Iris pigment epithelial cell (primary cell): ENCODE measurements at regions not wholly inside any gene's neighbourhood (a gene's known extent, or its start where the extent isn't known, plus 50 kb on each side); places are given as distances from the start of the nearest gene placed in this dataset.

Experiments used
- DNase-seq: peaks from one replicate; pipeline ENCODE4 v3.0.0-alpha.2; 2011; ENCODE audit warnings: low read depth

GRCh38 chr12:118467641-118468305 is 91.4 kb downstream of the SUDS3 start:
- peak; percentile 79 for DNase-seq

DNA sequence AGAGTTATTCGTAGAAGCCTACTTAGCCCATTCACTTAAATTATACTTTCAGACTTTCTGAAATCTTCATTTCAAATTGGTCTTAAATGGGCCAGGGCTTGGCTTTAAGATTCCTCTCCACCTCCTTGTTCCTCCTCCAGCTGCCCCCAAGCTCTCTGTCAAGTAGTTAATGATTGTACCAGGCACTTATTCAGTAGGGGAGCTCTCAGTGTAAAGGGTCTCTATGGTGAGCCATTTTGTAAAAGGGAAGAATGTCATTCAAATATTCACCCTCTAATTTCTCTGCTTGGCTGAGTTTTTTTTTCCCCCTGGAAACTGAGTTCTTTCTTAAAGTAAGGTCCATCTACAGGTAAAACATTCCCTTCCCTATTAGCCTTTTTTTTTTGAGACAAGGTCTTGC is 96.6 kb downstream of the SUDS3 start:
- DNase-seq = no peak

- peak; percentile 1 for DNase-seq
These were observed 103.9 kb downstream of the SUDS3 start for GRCh38 chr12:118480235-118480634.

DNA sequence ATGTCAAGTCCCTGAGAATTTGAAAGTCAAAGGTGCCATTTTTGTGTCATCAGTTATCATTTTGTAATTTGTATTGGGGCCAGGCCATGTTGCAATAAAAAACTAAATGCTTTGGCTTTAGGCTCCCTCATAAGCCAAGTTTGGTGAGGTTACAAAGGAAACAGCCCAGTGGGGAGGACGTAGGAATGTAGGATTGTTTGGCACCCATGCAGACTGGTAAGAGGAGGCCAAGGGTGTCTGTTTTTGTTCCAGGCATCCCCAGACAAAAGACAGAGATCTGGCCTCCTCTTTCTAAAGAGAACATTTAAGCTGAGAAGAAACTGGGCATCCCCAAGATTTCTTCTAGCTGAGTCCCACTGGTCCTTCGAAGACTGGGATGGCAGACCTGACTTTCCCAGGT is 111.7 kb downstream of the SUDS3 start:
- no peak for DNase-seq

GRCh38 chr12:118493962-118494361 is 117.6 kb downstream of the SUDS3 start:
- no peak for DNase-seq

DNA sequence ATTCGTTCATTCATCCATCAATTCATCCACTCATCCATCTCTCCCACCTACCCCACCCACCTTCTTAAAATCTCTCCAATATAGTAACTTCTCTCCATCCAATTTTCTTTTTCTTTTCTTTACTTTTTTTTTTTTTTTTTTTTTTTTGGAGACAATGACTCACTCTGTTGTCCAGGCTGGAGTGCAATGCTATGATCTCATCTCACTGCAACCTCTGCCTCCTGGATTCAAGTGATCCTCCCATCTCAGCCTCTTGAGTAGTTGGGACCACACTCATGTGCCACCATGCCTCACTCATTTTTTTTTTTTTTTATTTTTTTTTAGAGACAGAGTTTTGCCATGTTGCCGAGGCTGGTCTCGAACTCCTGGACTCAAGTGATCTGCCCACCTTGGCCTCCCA is 118.4 kb downstream of the SUDS3 start:
- peak; percentile 45 for DNase-seq

DNA sequence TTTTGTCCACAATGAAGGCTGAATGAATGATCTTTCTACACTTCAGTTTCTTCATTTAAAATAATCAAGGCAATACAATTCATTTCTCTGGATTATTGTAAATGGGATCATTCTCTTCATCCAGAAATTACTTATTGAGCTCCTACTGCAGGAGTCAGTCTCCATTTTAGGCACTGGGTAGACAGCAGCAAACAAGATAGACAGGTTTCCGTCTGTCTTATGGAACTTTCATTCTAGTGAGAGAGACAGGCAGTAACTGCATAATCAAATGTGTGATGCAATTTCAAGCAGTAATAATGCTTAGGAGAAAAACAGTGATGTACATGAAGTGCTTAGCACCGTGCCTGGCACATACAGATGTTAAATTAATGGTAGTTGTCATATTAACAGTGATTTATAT is 118.9 kb downstream of the SUDS3 start:
- no peak for DNase-seq

- DNase-seq = peak; percentile 41
These were observed 121.8 kb downstream of the SUDS3 start for GRCh38 chr12:118498171-118498570.

DNA sequence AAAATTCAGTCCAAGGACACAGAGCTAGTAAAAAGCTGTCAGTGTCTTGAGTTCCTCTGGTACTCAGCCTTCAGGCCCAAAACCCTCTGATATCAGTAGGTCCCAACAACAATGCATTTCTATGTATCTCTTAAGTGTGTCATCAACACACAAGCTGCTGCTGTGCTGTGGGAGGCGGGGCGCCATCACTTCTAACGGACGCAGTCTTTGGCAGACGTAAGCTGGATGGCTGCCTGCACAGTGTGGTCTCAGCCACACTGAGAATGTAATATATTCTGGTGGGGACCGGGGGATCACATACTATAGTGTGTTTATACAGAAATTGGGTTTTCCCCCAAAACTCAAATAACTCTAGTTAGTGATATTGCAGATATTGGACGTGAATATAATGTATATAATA is 123.9 kb downstream of the SUDS3 start:
- no peak for DNase-seq

DNA sequence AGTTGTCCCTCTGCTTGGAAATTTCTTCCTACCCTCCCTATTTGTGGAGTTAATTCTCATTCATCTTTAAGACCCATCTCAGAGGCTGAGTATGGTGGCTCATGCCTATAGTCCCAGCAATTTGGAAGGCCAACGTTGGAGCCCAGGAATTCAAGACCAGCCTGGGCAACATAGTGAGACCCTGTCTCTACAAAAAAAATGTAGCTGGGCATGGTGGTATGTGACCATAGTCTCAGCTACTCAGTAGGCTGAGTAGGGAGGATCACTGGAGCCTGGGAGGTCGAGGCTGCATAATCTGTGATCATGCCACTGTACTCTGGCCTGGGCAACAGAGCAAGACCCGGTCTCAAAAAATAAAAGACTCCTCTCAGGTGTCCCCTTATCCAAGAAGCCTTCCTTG is 125.1 kb downstream of the SUDS3 start:
- DNase-seq = no peak

- DNase-seq = no peak
These were observed 127.1 kb downstream of the SUDS3 start for GRCh38 chr12:118503476-118503875.

- DNase-seq = no peak
These were observed 136.3 kb downstream of the SUDS3 start for GRCh38 chr12:118512669-118513068.

DNA sequence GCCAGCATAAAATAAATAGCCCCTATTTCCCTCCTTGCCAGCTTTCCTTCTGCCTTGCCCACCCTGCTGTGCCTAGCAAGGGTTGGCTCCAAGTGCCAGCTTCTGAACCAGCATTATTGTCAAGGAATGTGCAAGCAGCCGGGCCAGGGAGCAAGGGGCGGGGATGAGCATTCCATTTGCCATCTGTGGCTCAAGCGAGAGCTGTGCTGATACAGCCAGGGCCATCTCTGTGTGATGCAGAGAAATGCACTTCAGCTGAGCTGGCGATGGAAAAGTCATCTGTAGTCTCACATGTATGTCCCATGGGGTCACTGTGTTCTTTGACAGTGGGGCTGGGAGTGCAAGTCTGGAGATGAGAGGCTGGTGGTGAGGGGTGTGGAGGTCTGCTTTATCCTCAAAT is 137.3 kb downstream of the SUDS3 start:
- DNase-seq = no peak

GRCh38 chr12:118514297-118514696 is 137.9 kb downstream of the SUDS3 start:
- DNase-seq = no peak

DNA sequence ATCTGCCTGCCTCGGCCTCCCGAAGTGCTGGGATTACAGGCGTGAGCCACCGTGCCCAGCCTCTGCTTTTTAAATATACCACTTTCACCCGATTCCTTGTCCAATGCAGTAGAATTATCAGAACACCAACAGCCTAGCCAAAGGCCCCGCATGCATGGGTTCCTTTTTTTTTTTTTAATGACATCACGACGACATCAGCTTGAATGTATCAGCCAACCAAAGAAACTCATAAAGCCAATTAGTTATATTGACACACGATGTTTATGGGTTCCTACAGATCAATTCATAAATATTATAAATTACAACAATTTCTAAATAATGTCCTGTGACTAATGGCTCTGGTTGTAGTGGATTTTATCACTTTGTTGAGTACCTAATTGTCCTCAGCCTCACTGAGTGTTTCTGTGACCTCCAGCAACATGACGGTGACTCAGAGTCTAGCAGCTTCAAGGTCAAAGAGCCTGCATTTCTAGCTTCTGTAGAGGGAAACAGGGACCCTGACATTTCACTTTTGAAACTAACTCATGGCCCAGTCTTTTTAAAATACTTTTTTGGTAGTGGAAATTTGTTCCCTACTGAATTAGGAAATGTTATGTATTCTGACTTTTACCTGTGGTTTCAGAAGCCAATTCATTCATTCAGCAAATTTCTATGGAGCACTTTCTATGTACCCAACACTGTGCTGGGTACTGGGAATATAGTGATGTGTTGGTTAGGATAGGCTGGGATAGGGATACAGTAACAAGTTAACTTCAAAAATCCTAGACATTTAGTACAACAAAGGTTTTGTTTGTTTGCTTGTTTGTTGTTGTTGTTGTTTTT is 144.1 kb downstream of the SUDS3 start:
- no peak for DNase-seq

- no peak for DNase-seq
These were observed 144.6 kb downstream of the SUDS3 start for GRCh38 chr12:118521036-118521370.

- DNase-seq = no peak
These were observed 148.1 kb downstream of the SUDS3 start for GRCh38 chr12:118524446-118524845.

DNA sequence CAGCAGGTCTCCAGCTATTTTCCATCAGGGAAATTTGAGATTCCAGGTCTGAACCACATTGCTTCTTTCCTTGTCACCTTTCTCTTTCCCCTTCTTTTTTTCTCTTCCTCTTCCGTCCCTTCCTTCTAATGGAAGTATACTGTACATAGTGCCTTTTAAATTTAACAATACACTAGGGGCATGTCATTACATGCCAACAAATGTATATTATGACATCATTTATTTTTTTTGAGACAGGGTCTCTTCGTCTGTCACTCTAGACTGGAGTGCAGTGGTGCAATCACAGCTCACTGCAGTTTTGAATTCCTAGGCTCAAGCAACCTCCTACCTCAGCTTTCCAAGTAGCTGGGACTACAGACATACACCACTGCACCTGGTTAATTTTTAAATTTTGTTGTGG is 148.9 kb downstream of the SUDS3 start:
- DNase-seq = no peak

DNA sequence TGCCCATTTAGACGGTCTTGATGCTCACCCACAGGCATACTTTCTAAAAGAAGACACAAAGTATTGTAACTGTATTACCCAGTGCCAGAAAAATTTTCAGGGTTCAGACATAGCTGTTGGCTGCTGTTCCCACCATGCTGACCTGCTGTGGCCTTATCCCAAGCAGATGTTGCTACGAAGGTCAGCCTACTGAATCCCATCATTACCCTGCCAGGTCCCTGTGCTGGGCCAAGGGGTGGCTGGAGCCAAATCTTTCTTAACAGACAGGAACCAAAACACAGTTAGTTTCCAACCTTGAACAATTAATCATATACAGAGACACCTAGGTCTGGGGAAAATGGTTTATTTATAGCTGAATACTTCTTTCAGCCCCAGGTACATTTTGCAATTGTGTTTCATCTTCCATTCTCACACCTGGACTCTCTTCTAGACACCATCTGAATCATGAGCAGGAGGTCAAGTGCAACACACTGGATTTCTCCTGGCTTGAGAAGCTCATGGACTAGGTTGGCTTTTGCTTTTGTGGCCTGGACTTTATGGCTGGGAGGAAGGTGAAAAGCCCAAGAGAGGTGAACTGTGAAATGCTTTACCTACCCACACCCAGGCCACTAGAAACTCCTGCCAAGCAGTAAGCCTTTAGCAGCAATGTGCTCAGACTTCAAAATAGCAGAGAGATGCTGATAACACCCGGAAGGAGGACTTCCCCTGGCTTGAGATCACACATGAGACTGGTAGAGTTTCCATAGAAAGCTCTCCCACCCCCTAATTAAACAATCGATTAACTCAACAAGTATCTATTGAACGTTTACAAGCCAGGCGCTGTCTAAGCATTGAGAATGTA is 150.1 kb downstream of the SUDS3 start:
- DNase-seq = no peak

- no peak for DNase-seq
These were observed 151.0 kb downstream of the SUDS3 start for GRCh38 chr12:118527310-118527709.

DNA sequence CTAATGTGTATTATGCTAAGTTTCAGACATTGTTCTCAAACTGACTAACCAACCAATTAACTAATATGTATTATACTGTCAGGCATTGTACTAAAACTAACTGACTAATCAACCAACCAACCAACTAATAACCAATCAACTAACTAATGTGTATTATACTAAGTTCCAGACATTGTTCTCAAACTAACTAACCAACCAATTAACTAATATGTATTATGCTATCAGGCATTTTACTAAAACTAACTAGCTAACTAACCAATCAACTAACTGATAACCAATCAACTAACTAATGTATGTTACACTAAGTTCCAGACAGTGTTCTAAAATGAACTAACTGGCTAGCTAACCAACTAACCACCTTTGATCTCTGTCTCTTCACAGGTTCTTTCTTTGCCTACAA is 152.3 kb downstream of the SUDS3 start:
- DNase-seq = no peak

DNA sequence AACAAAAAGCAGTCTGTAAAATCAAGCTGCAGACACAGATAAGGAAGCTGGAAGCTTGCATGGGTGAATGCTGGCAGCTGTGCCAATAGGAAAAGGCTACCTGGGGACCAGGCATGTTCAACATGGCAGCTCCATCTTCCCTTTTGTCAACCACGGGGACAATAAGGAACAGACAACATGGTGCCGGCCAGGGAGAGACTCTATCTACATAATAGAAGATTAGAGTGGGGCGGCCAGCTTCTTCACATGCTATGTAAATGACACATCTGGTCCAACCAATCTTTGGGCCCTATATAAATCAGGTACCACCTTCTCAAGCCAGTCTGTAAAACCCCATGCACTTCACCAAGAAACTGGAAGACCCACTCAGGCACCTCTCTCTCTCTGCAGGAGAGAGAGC is 157.6 kb downstream of the SUDS3 start:
- DNase-seq = no peak

DNA sequence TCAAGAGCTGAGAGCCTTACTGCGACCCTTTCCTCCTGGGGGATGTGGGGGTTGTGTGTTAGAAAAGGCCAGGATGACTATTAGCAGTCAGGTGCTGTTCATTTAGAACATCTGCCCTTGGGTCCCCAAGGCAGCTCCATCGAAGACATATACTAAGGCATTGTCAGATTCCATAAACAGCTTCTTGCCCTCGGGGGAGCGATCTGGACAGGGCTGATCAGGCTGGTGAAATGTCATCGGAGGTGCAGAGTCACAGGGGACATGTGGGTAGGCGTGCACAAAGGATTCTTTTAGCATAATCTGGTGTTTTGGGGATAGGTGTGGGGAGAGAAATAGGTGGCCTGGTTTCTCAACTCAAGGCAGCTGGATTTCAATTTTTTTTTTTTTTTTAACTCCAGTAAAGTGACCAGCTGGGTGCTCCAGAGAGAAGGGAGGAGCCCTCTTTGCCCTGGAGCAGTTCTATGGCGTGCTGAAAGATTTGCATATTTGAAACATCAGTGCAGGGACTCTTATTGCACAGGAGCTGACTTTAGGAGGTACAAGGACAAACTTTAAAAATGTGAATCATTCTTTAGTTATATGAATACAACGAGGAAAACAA is 160.1 kb downstream of the SUDS3 start:
- no peak for DNase-seq
